ENCODE measurements at regions not wholly inside any gene's neighbourhood (a gene's known extent, or its start where the extent isn't known, plus 50 kb on each side); places are given as distances from the start of the nearest gene placed in this dataset.

DNA sequence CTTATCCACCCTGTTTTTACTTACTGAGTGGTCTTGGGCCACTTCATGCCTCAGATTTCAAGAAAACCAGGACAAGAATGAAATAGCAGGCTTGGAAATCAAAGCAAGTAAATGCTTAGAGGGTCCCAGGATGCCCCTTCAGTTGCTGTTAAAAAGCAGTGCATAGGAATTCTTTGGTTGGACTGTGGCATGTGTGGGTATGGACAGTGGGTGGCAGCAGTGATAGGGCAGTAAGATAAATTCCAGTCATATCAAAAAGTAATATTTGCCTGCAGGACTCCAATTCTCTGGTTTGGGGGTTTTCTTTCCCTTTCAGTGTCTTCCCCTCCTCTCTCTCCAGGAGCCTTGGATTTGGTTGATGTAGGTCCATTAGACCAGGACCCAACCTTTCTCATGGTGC lies 306.7 kb upstream of the CLINT1 start:
- intact Hi-C loops (cut with DNase I; ENCODE audit: low total_unique reads), result no loop called here
- Histone ChIP-seq H3K4me1 (peaks cover 0 to 1% (median 0%) of the 10 kb centered on the region in 4 donors), H3K4me3 (no peak overlapping the region), H3K36me3 (no peaks in the 10 kb centered on the region), H3K9me3 (no peaks in the 10 kb centered on the region), H3K27ac (no peak overlapping the region), H3K27me3 (peaks cover 0 to 5% (median 0%) of the 10 kb centered on the region in 3 donors)
- TF ChIP-seq, protein P1, sequence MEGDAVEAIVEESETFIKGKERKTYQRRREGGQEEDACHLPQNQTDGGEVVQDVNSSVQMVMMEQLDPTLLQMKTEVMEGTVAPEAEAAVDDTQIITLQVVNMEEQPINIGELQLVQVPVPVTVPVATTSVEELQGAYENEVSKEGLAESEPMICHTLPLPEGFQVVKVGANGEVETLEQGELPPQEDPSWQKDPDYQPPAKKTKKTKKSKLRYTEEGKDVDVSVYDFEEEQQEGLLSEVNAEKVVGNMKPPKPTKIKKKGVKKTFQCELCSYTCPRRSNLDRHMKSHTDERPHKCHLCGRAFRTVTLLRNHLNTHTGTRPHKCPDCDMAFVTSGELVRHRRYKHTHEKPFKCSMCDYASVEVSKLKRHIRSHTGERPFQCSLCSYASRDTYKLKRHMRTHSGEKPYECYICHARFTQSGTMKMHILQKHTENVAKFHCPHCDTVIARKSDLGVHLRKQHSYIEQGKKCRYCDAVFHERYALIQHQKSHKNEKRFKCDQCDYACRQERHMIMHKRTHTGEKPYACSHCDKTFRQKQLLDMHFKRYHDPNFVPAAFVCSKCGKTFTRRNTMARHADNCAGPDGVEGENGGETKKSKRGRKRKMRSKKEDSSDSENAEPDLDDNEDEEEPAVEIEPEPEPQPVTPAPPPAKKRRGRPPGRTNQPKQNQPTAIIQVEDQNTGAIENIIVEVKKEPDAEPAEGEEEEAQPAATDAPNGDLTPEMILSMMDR (IDR thresholded peaks at IDR 0.05), result no peak
- no peak for TF ChIP-seq POLR2AphosphoS5 (IDR thresholded peaks at IDR 0.05)
- TF ChIP-seq EP300 (IDR thresholded peaks at IDR 0.05), result no peak
- no peak for TF ChIP-seq POLR2A (IDR thresholded peaks at IDR 0.05)
- DNase-seq, result no peak

DNA sequence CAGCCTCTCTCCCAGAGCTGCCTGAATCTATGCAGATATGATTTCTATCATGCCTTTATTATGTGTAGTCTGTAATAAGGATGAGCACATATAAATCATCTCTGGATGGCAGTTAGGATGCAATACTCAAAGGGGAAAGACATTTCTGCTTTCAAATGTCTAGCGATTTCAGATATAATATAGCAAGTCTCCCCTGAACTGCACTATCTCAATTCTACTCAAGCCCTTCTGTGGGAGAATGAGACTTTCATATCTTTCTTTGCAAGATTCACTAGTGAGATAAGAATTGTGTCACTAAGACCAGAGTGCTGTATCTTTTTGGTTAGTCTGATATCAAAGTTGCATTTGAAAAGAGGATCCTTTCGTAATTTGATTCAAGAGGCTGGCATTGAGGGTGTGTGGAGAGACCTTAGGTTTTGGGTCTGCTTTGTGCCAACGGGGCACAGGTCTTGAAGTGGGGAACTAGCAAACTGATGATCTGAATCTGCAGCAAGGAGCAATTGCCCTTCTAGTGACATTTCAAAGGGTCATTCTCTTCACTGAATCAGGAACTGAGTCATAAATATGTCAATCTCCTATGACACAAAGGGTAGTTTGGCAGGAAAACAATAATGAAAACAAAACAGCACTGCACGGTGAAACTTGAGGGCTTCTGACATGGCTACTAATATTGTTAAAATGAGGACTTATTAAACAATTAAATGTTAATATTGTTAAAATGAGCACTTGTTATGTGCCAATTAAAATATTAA lies 305.5 kb upstream of the CLINT1 start:
- Histone ChIP-seq H3K4me3 (no peak overlapping the region), H3K27ac (no peak overlapping the region), H3K9me3 (no peaks in the 10 kb centered on the region), H3K27me3 (peaks cover 0 to 5% (median 0%) of the 10 kb centered on the region in 3 donors), H3K36me3 (no peaks in the 10 kb centered on the region), H3K4me1 (no peaks in the 10 kb centered on the region)
- TF ChIP-seq, protein P1 (IDR thresholded peaks at IDR 0.05), result no peak
- no peak for TF ChIP-seq POLR2A (IDR thresholded peaks at IDR 0.05)
- no peak for TF ChIP-seq POLR2AphosphoS5 (IDR thresholded peaks at IDR 0.05)
- no peak for TF ChIP-seq EP300 (IDR thresholded peaks at IDR 0.05)
- 74 to 79% (median 78%) methylated on average over 4 of the region's 4 CpGs for WGBS, 5 donors
- no peak for DNase-seq
- intact Hi-C loops (cut with DNase I; ENCODE audit: low total_unique reads), result no loop called here

DNA sequence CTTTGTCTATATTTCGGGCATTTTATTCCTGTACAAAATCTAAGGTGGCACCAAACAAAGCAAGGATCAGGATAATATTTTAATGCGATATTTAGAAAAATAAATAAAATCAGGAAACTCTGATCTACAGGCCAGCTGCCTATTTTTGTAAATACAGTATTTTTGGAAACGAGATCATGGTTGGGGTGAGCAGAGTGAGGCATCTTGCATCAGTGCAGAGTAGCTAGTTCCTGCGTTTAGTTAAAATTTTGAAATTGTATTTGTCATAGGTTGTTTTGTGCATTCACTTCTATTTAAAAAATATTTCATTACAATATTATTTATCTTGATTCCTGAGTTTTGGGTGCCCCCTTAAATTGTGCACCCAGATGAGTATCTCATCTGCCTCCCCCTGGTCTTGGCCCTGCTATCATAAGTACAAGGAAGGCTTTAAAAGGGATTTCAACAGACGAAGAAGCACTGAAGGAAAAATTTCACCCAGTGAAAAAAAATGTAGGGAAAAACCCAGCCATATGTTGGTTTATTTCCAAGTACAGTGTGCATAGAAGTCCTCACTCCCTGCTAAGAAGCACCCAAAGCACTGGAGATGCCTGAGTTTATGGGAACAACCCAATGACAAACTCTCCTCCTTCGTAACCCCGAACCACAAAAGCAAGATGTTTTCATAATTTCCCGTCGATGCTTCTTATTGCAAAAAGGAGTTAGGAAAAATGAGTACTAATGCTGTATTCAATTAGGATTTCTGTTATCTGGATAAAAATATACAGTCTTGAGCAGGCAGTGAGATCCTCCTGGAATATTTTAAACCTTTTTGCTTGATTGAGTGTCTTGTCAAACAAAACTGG lies 304.7 kb upstream of the CLINT1 start:
- no peaks in the 10 kb centered on the region for H3K9me3 ChIP-seq
- H3K36me3 ChIP-seq, result no peaks in the 10 kb centered on the region
- H3K27ac ChIP-seq, result no peak overlapping the region
- no peak for TF ChIP-seq POLR2A (IDR thresholded peaks at IDR 0.05)
- TF ChIP-seq POLR2AphosphoS5 (IDR thresholded peaks at IDR 0.05), result no peak
- no peak for TF ChIP-seq EP300 (IDR thresholded peaks at IDR 0.05)
- TF ChIP-seq, protein P1 (IDR thresholded peaks at IDR 0.05), result no peak
- peaks cover 0 to 5% (median 0%) of the 10 kb centered on the region in 3 donors for H3K27me3 ChIP-seq
- H3K4me3 ChIP-seq, result no peak overlapping the region
- no peak for DNase-seq
- H3K4me1 ChIP-seq, result no peaks in the 10 kb centered on the region
- 77 to 89% (median 83%) methylated on average over 9 of the region's 9 CpGs for WGBS, 5 donors
- intact Hi-C loops (cut with DNase I; ENCODE audit: low total_unique reads), result no loop called here

DNA sequence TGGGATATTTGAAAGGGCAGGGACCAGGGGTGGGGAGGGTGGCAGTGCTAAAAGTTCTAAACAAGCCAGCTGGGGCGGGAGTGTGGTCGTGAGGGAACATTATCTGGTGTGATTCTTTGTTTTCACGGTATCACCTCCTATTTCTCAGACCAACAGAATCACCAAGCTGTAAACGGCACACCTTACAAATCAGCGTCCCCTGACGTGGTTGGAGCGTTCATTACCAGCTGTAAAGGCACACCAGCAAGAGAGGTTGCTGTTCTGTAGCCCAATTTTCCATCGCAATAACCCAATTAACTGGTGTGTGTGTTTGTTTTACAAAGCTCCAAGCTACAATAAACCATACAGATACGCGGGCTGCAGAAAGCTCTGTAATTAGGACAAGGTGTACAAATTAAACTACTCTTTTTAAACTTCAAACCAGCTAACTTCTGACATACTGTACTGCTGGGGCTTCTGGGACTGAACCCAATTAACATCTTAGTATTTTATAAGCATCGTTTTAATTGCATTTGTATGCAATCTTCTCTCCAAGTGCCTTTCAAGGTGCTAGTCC lies 303.6 kb upstream of the CLINT1 start:
- 54 to 68% (median 58%) methylated on average over 11 of the region's 11 CpGs for WGBS, 5 donors

More for the DNA sequence above, 303.6 kb upstream of the CLINT1 start:
- Histone ChIP-seq H3K9me3 (no peaks in the 10 kb centered on the region), H3K4me1 (no peaks in the 10 kb centered on the region), H3K36me3 (no peaks in the 10 kb centered on the region), H3K4me3 (no peak overlapping the region), H3K27me3 (peaks cover 0 to 5% (median 0%) of the 10 kb centered on the region in 3 donors), H3K27ac (no peak overlapping the region)
- intact Hi-C loops (cut with DNase I; ENCODE audit: low total_unique reads), result no loop called here
- DNase-seq, result no peak
- TF ChIP-seq, protein P1 (IDR thresholded peaks at IDR 0.05), result no peak
- TF ChIP-seq POLR2AphosphoS5 (IDR thresholded peaks at IDR 0.05) (no peak), POLR2A (IDR thresholded peaks at IDR 0.05) (no peak), EP300 (IDR thresholded peaks at IDR 0.05) (no peak)
